GM23338 (cell line): ENCODE measurements at regions not wholly inside any gene's neighbourhood (a gene's known extent, or its start where the extent isn't known, plus 50 kb on each side); places are given as distances from the start of the nearest gene placed in this dataset.

Experiments
- CTCF ChIP-seq, 2 experiments: fragments of 200-600 bp in 1 of 2; sonication (generic) in 1 of 2; conservative IDR thresholded peaks; 2 replicates each; pipeline versions ENCODE4 v1.5.1 to v1.6.1; 2016 to 2017; ENCODE audit warnings: antibody characterized with exemption in 2 of 2, low read depth in 2 of 2, mild to moderate bottlenecking in 2 of 2, moderate library complexity in 1 of 2
- EZH2 ChIP-seq: fragments of 200-600 bp; sonication (generic); IDR thresholded peaks from one replicate; pipeline ENCODE4 v1.8.0; 2017; ENCODE audit warnings: antibody characterized with exemption, mild to moderate bottlenecking, low read depth; ENCODE audit not compliant: unreplicated experiment
- EZH2phosphoT487 ChIP-seq: fragments of 200-600 bp; sonication (generic); IDR thresholded peaks from one replicate; pipeline ENCODE4 v1.8.1; 2018; ENCODE audit warnings: antibody characterized with exemption; ENCODE audit not compliant: unreplicated experiment
- JUNB ChIP-seq: IDR thresholded peaks from one replicate; pipeline ENCODE4 v1.6.1; 2016; ENCODE audit warnings: antibody characterized with exemption; ENCODE audit not compliant: unreplicated experiment
- POLR2AphosphoS5 ChIP-seq: IDR thresholded peaks from 2 replicates; pipeline ENCODE4 v1.6.1; 2016; ENCODE audit warnings: antibody characterized with exemption, low read depth
- REST ChIP-seq: IDR thresholded peaks from one replicate; pipeline ENCODE4 v1.6.1; 2018; ENCODE audit warnings: antibody characterized with exemption; ENCODE audit not compliant: unreplicated experiment

GRCh38 chr11:95680169-95680929, 109.2 kb downstream of the FAM76B start:
- no peak for TF ChIP-seq POLR2AphosphoS5
- TF ChIP-seq CTCF (conservative IDR thresholded peaks at IDR 0.05; ENCODE audit: low read depth in 2 of 2), result no peak
- TF ChIP-seq EZH2, result no peak
- no peak for TF ChIP-seq REST
- TF ChIP-seq JUNB, result no peak
- TF ChIP-seq EZH2phosphoT487, result no peak
